ENCODE measurements at regions not wholly inside any gene's neighbourhood (a gene's known extent, or its start where the extent isn't known, plus 50 kb on each side); places are given as distances from the start of the nearest gene placed in this dataset.
"Not testable (repeated sequence)": the region's sequence is repeated elsewhere in the genome, so short reads cannot be mapped to it uniquely, and the experiment has no call there.

- not testable (repeated sequence) for DNase-seq
Measured at GRCh38 chr7:32762206-32762924, 129.2 kb downstream of the KBTBD2 start.

GRCh38 chr7:32761451-32762205, 129.9 kb downstream of the KBTBD2 start:
- DNase-seq = no peak

GRCh38 chr7:32760755-32761154, 130.8 kb downstream of the KBTBD2 start:
- DNase-seq = not testable (repeated sequence)

- not testable (repeated sequence) for DNase-seq
Measured at GRCh38 chr7:32759859-32760258, 131.7 kb downstream of the KBTBD2 start.

GRCh38 chr7:32753872-32754271, 137.7 kb downstream of the KBTBD2 start:
- not testable (repeated sequence) for DNase-seq

GRCh38 chr7:32748337-32748736, 143.2 kb downstream of the KBTBD2 start:
- not testable (repeated sequence) for DNase-seq

GRCh38 chr7:32747443-32748148, 144.0 kb downstream of the KBTBD2 start:
- not testable (repeated sequence) for DNase-seq

GRCh38 chr7:32741853-32742476, 149.6 kb downstream of the KBTBD2 start:
- DNase-seq = not testable (repeated sequence)

GRCh38 chr7:32739749-32740148, 151.8 kb downstream of the KBTBD2 start:
- not testable (repeated sequence) for DNase-seq

GRCh38 chr7:32738390-32738789, 153.2 kb downstream of the KBTBD2 start:
- DNase-seq = not testable (repeated sequence)

- DNase-seq = not testable (repeated sequence)
Measured at GRCh38 chr7:32732767-32733166, 158.8 kb downstream of the KBTBD2 start.

- DNase-seq = not testable (repeated sequence)
Measured at GRCh38 chr7:32729335-32729675, 162.3 kb downstream of the KBTBD2 start.

- DNase-seq = peak; percentile 79 to 82
Measured at GRCh38 chr7:32728412-32729334, 162.9 kb downstream of the KBTBD2 start.

GRCh38 chr7:32727483-32728411, 163.8 kb downstream of the KBTBD2 start:
- peak; percentile 49 to 61 for DNase-seq

- not testable (repeated sequence) for DNase-seq
Measured at GRCh38 chr7:32722837-32723236, 168.7 kb downstream of the KBTBD2 start.

- no peak for DNase-seq
Measured at GRCh38 chr7:32694182-32694581, 197.4 kb downstream of the KBTBD2 start.

- DNase-seq = not testable (repeated sequence)
Measured at GRCh38 chr7:32691965-32692815, 196.9 kb downstream of the AVL9 start.

- not testable (repeated sequence) for DNase-seq
Measured at GRCh38 chr7:32688092-32688491, 192.8 kb downstream of the AVL9 start.

GRCh38 chr7:32681174-32681518, 185.9 kb downstream of the AVL9 start:
- no peak for DNase-seq

Data from NCI-H2081 (cell line).